MCF 10A (cell line): ENCODE measurements at regions not wholly inside any gene's neighbourhood (a gene's known extent, or its start where the extent isn't known, plus 50 kb on each side); places are given as distances from the start of the nearest gene placed in this dataset.

Source experiments
- BruUV-seq: library from RNA; stranded (reverse); fragments of 400-500 nt; replicated peaks from 2 replicates; lab custom pipeline; 2021; lab: Mats Ljungman, UMichigan
- CTCF ChIA-PET: fragments of 300-600 bp; sonication (Branson Sonifier 250); formaldehyde crosslinking; extraction: SDS; loops from one replicate; lab custom pipeline; 2021; ENCODE audit warnings: antibody characterized with exemption, inconsistent platforms; lab: Yijun Ruan, JAX
- POLR2A ChIA-PET: fragments of 300-600, 350-650 bp; sonication (Branson Sonifier 250); formaldehyde crosslinking; extraction: SDS; loops from one replicate; lab custom pipeline; 2020; ENCODE audit warnings: antibody characterized with exemption, inconsistent platforms; lab: Yijun Ruan, JAX
- DNase-seq: peaks from one replicate; pipeline ENCODE4 v3.0.0-alpha.2; 2018; ENCODE audit not compliant: unreplicated experiment
- H3K27ac Mint-ChIP-seq: one replicate; pipeline ENCODE4 v1.8.0; 2022; ENCODE audit warnings: mild to moderate bottlenecking, low read depth, mixed read lengths; ENCODE audit not compliant: unreplicated experiment
- H3K27me3 Mint-ChIP-seq: one replicate; pipeline ENCODE4 v1.8.0; 2022; ENCODE audit warnings: mixed read lengths; ENCODE audit not compliant: insufficient read depth, unreplicated experiment
- H3K36me3 Mint-ChIP-seq: one replicate; pipeline ENCODE4 v1.8.0; 2022; ENCODE audit warnings: mild to moderate bottlenecking, moderate library complexity, mixed read lengths; ENCODE audit not compliant: insufficient read depth, unreplicated experiment
- H3K4me1 Mint-ChIP-seq: one replicate; pipeline ENCODE4 v1.8.0; 2022; ENCODE audit warnings: mixed read lengths; ENCODE audit not compliant: insufficient read depth, unreplicated experiment
- H3K4me3 Mint-ChIP-seq: one replicate; pipeline ENCODE4 v1.8.0; 2022; ENCODE audit warnings: mild to moderate bottlenecking, moderate library complexity, mixed read lengths; ENCODE audit not compliant: unreplicated experiment
- H3K9me3 Mint-ChIP-seq: one replicate; pipeline ENCODE4 v1.8.0; 2022; ENCODE audit warnings: mixed read lengths; ENCODE audit not compliant: unreplicated experiment
- CTCF ChIP-seq: fragments of 200-600 bp; IDR thresholded peaks from one replicate; pipeline ENCODE4 v1.8.0; 2022; ENCODE audit warnings: antibody characterized with exemption, mild to moderate bottlenecking; ENCODE audit not compliant: unreplicated experiment
- intact Hi-C: fragments of 100-400 bp; cut with micrococcal nuclease; formaldehyde crosslinking; loops from 2 replicates; pipeline ENCODE4 v1.14.1; 2022

DNA sequence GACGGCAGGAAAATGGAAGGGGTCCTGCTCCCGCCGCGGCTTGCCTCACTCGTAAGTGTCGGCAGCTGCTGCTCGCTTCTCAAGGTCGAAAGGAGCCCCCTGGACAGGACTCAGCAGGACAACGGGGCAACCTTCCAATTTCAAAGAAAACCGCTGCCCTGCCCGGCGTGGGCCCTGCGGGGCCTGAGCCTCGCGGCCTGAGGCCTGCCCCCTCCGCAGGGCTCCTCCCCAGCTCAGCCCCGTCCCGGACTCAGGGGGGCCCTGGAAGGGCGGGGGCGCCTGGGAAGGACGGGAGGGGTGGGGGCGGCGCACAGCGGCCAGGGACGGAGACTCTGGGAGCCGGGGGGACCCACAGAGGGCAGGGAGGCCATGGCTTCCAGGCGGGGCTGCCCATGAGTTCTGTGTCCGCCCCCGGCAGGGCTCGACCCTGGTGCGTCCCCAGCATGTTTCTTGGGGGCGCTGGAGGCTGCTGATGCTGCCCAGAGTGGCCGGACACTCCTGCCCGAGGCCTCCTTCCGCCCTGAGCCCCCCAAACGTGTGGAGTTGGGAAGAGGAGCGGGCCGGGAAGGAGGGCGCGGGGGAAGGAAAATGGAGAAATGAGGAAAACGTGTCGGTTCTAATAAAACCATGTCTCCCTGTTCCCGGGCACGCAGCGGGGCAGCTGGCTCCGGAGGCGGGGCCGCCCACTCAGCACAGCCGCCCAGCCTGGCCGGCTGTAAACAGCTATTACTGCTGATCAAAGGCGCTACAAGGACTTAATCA is 114.6 kb downstream of the DLL1 start:
- POLR2A ChIA-PET, result no interaction called here
- H3K4me1 Mint-ChIP-seq, result peaks cover 13% of the 10 kb centered on the region
- H3K4me3 Mint-ChIP-seq, result no peak overlapping the region
- peaks cover 10% of the 10 kb centered on the region for H3K36me3 Mint-ChIP-seq
- no TSS peak for BruUV-seq
- H3K9me3 Mint-ChIP-seq, result no peaks in the 10 kb centered on the region
- no peak for TF ChIP-seq CTCF
- H3K27me3 Mint-ChIP-seq, result peaks cover 33% of the 10 kb centered on the region
- intact Hi-C loops, result loop anchor here (10.0 kb wide), 2 partner anchors 118 to 338 kb away; partner anchors contain the start of gene DLL1
- DNase-seq, result no peak
- H3K27ac Mint-ChIP-seq, result no peak overlapping the region
- CTCF ChIA-PET, result no interaction called here

DNA sequence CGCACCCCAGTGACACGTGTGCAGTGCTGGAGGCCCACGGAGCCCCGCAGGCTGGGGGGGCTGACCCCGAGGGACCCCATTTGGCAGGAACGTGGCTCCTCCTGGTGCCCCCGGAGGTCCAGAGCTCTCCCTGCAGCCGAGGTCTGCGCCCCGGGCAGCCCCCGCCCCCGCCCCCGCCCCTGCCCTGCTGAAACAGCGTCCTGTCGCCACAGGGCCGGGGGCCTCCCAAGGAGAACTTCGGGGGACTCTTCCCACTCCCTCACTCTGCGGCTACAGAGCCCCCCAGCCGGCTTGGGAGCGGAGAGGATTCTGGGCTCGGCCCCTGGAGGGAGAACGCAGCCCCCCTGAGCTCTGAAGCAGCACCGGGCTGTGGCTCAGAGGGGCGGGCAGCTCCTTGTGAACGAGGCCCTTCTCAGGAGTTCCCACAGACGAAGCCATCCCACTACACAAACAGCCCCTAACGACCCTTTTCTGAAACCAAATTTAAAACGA is 115.2 kb downstream of the DLL1 start:
- no peak overlapping the region for H3K4me3 Mint-ChIP-seq
- peaks cover 39% of the 10 kb centered on the region for H3K27me3 Mint-ChIP-seq
- DNase-seq, result no peak
- BruUV-seq, result no TSS peak
- CTCF ChIA-PET, result no interaction called here
- no peak overlapping the region for H3K27ac Mint-ChIP-seq
- POLR2A ChIA-PET, result no interaction called here
- no peak for TF ChIP-seq CTCF
- intact Hi-C loops, result loop anchor here (10.0 kb wide), 2 partner anchors 119 to 339 kb away; partner anchors contain the start of gene DLL1
- peaks cover 10% of the 10 kb centered on the region for H3K36me3 Mint-ChIP-seq
- peaks cover 13% of the 10 kb centered on the region for H3K4me1 Mint-ChIP-seq
- H3K9me3 Mint-ChIP-seq, result no peaks in the 10 kb centered on the region

DNA sequence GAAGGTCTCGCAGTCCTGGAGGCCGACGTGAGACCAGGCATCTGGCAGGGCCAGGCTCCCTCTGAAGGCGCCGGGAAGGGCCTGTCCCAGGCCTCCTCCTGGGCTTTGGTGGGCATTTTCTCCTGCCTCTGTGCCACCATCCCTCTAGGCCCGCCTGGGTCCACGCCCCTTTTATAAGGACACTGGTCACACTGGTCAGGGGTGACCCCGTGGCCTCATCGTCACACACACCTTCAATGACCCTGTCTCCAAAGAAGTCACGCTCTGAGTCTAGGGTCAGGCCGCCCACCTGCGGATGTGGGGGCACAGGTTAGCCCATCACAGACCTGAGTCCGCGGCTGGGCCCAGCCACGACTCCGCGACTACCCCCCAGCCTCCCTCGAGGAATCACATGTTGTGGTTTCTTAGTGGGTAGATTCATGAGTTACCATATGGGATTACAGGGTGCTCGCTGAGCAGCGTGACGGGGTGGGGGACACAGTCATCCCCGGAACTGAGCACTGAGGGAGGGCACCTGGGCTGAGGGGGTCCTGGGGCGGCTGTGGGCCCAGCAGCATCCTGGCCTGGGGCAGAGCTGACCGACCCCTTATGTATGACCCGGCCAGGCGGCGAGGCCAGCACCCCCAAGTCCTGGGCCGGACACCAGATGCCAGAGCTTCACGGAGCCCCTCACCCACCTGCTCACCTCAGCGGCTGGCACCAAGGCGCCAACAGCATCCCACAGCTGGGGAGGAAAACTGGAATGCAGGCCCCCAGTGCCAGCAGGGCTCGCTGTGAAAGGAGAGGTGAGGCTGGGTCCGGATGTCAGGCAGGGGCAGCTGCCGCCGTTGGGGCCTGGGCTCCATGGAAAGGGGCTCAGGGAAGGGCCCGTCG is 115.9 kb downstream of the DLL1 start:
- Mint-ChIP-seq H3K27me3 (peaks cover 42% of the 10 kb centered on the region), H3K36me3 (peaks cover 10% of the 10 kb centered on the region), H3K4me1 (peaks cover 13% of the 10 kb centered on the region), H3K4me3 (no peak overlapping the region), H3K27ac (no peak overlapping the region), H3K9me3 (no peaks in the 10 kb centered on the region)
- no peak for DNase-seq
- ChIA-PET CTCF (no interaction called here), POLR2A (no interaction called here)
- intact Hi-C loops, result loop anchor here (10.0 kb wide), 2 partner anchors 120 to 340 kb away; partner anchors contain the start of gene DLL1
- BruUV-seq, result no TSS peak
- TF ChIP-seq CTCF, result no peak
